Naive B cell (primary cell): ENCODE measurements at regions not wholly inside any gene's neighbourhood (a gene's known extent, or its start where the extent isn't known, plus 50 kb on each side); places are given as distances from the start of the nearest gene placed in this dataset.

Experiments
- ATAC-seq, 2 donors: fragments of 150-1000 bp; cut with Tn5 transposase; 2 replicates each; pipeline ENCODE4 v1.10.0; 2021; ENCODE audit warnings: low read depth in 2 of 2, mild to moderate bottlenecking in 2 of 2, moderate library complexity in 2 of 2
- DNase-seq: peaks from one replicate; pipeline ENCODE4 v3.0.0; 2022
- H3K27ac Mint-ChIP-seq, 6 donors: one replicate each; pipeline ENCODE4 v1.8.0; 2020 to 2022; ENCODE audit warnings: mild to moderate bottlenecking in 6 of 6, mixed read lengths in 6 of 6, moderate library complexity in 5 of 6, inconsistent platforms in 2 of 6
- H3K27me3 Mint-ChIP-seq, 3 donors: one replicate each; pipeline ENCODE4 v1.8.0; 2021 to 2022; ENCODE audit warnings: mixed read lengths in 3 of 3, mild to moderate bottlenecking in 1 of 3
- H3K36me3 Mint-ChIP-seq, 2 donors: one replicate each; pipeline ENCODE4 v1.8.0; 2020 to 2022; ENCODE audit warnings: mixed read lengths in 2 of 2, inconsistent platforms in 1 of 2, mild to moderate bottlenecking in 1 of 2
- H3K4me1 Mint-ChIP-seq, 3 donors: one replicate each; pipeline ENCODE4 v1.8.0; 2020 to 2022; ENCODE audit warnings: mixed read lengths in 3 of 3, inconsistent platforms in 1 of 3, mild to moderate bottlenecking in 1 of 3, moderate library complexity in 1 of 3
- H3K4me3 Mint-ChIP-seq, 8 donors: one replicate each; pipeline ENCODE4 v1.8.0; 2020 to 2022; ENCODE audit warnings: mild to moderate bottlenecking in 8 of 8, mixed read lengths in 8 of 8, moderate library complexity in 8 of 8, inconsistent platforms in 2 of 8
- H3K9me3 Mint-ChIP-seq, 7 donors: one replicate each; pipeline ENCODE4 v1.8.0; 2020 to 2022; ENCODE audit warnings: mixed read lengths in 7 of 7, mild to moderate bottlenecking in 5 of 7, inconsistent platforms in 2 of 7, moderate library complexity in 1 of 7

- no peak overlapping the region for H3K4me3 Mint-ChIP-seq
- no peak overlapping the region for H3K27ac Mint-ChIP-seq
- ATAC-seq (no peak), DNase-seq (no peak)
- no peaks in the 10 kb centered on the region for H3K4me1 Mint-ChIP-seq
- peaks cover 0 to 14% (median 3%) of the 10 kb centered on the region in 7 donors for H3K9me3 Mint-ChIP-seq
- H3K36me3 Mint-ChIP-seq, result no peaks in the 10 kb centered on the region
- no peaks in the 10 kb centered on the region for H3K27me3 Mint-ChIP-seq
Observed at GRCh38 chr2:221816566-221816965, 244.5 kb upstream of the EPHA4 start.

GRCh38 chr2:221810650-221811049 lies 238.5 kb upstream of the EPHA4 start:
- H3K9me3 Mint-ChIP-seq, result peaks cover 0 to 6% (median 3%) of the 10 kb centered on the region in 7 donors
- no peak overlapping the region for H3K27ac Mint-ChIP-seq
- no peaks in the 10 kb centered on the region for H3K27me3 Mint-ChIP-seq
- H3K4me1 Mint-ChIP-seq, result no peaks in the 10 kb centered on the region
- no peak for ATAC-seq
- H3K36me3 Mint-ChIP-seq, result no peaks in the 10 kb centered on the region
- H3K4me3 Mint-ChIP-seq, result no peak overlapping the region
- no peak for DNase-seq

GRCh38 chr2:221810245-221810644 lies 238.1 kb upstream of the EPHA4 start:
- ATAC-seq, result no peak
- H3K9me3 Mint-ChIP-seq, result peaks cover 0 to 6% (median 3%) of the 10 kb centered on the region in 7 donors
- no peak overlapping the region for H3K4me3 Mint-ChIP-seq
- no peaks in the 10 kb centered on the region for H3K36me3 Mint-ChIP-seq
- no peaks in the 10 kb centered on the region for H3K4me1 Mint-ChIP-seq
- H3K27ac Mint-ChIP-seq, result no peak overlapping the region
- DNase-seq, result no peak
- H3K27me3 Mint-ChIP-seq, result no peaks in the 10 kb centered on the region

- H3K27ac Mint-ChIP-seq, result no peak overlapping the region
- no peak for ATAC-seq
- no peaks in the 10 kb centered on the region for H3K4me1 Mint-ChIP-seq
- no peaks in the 10 kb centered on the region for H3K36me3 Mint-ChIP-seq
- peaks cover 0 to 5% (median 0%) of the 10 kb centered on the region in 7 donors for H3K9me3 Mint-ChIP-seq
- no peak for DNase-seq
- H3K4me3 Mint-ChIP-seq, result no peak overlapping the region
- no peaks in the 10 kb centered on the region for H3K27me3 Mint-ChIP-seq
Observed at GRCh38 chr2:221808488-221808887, 236.4 kb upstream of the EPHA4 start.

GRCh38 chr2:221807706-221808105 lies 235.6 kb upstream of the EPHA4 start:
- H3K27me3 Mint-ChIP-seq, result no peaks in the 10 kb centered on the region
- ATAC-seq (no peak), DNase-seq (no peak)
- no peak overlapping the region for H3K27ac Mint-ChIP-seq
- H3K9me3 Mint-ChIP-seq, result peaks cover 0 to 5% (median 0%) of the 10 kb centered on the region in 7 donors
- no peaks in the 10 kb centered on the region for H3K4me1 Mint-ChIP-seq
- H3K4me3 Mint-ChIP-seq, result no peak overlapping the region
- H3K36me3 Mint-ChIP-seq, result no peaks in the 10 kb centered on the region

- no peaks in the 10 kb centered on the region for H3K4me1 Mint-ChIP-seq
- ATAC-seq (no peak), DNase-seq (no peak)
- no peak overlapping the region for H3K4me3 Mint-ChIP-seq
- no peaks in the 10 kb centered on the region for H3K27me3 Mint-ChIP-seq
- no peak overlapping the region for H3K27ac Mint-ChIP-seq
- peaks cover 0 to 5% (median 2%) of the 10 kb centered on the region in 7 donors for H3K9me3 Mint-ChIP-seq
- H3K36me3 Mint-ChIP-seq, result no peaks in the 10 kb centered on the region
Observed at GRCh38 chr2:221802089-221802488, 230.0 kb upstream of the EPHA4 start.

GRCh38 chr2:221792971-221793521 lies 220.9 kb upstream of the EPHA4 start:
- H3K27ac Mint-ChIP-seq, result no peak overlapping the region
- no peaks in the 10 kb centered on the region for H3K36me3 Mint-ChIP-seq
- H3K27me3 Mint-ChIP-seq, result no peaks in the 10 kb centered on the region
- no peaks in the 10 kb centered on the region for H3K4me1 Mint-ChIP-seq
- no peak for DNase-seq
- ATAC-seq, result no peak
- H3K9me3 Mint-ChIP-seq, result peaks cover 0 to 8% (median 5%) of the 10 kb centered on the region in 7 donors
- H3K4me3 Mint-ChIP-seq, result no peak overlapping the region

- ATAC-seq, result no peak
- H3K4me3 Mint-ChIP-seq, result no peak overlapping the region
- no peak overlapping the region for H3K27ac Mint-ChIP-seq
- peaks cover 0 to 8% (median 5%) of the 10 kb centered on the region in 7 donors for H3K9me3 Mint-ChIP-seq
- no peaks in the 10 kb centered on the region for H3K4me1 Mint-ChIP-seq
- H3K27me3 Mint-ChIP-seq, result no peaks in the 10 kb centered on the region
- DNase-seq, result no peak
- no peaks in the 10 kb centered on the region for H3K36me3 Mint-ChIP-seq
Observed at GRCh38 chr2:221791844-221792243, 219.7 kb upstream of the EPHA4 start.

- H3K27me3 Mint-ChIP-seq, result no peaks in the 10 kb centered on the region
- no peak overlapping the region for H3K27ac Mint-ChIP-seq
- H3K4me1 Mint-ChIP-seq, result no peaks in the 10 kb centered on the region
- ATAC-seq (no peak), DNase-seq (no peak)
- peaks cover 0 to 6% (median 3%) of the 10 kb centered on the region in 7 donors for H3K9me3 Mint-ChIP-seq
- no peaks in the 10 kb centered on the region for H3K36me3 Mint-ChIP-seq
- no peak overlapping the region for H3K4me3 Mint-ChIP-seq
Observed at GRCh38 chr2:221787561-221787960, 215.5 kb upstream of the EPHA4 start.

- no peaks in the 10 kb centered on the region for H3K4me1 Mint-ChIP-seq
- peaks cover 0 to 8% (median 3%) of the 10 kb centered on the region in 7 donors for H3K9me3 Mint-ChIP-seq
- ATAC-seq (no peak), DNase-seq (no peak)
- H3K4me3 Mint-ChIP-seq, result no peak overlapping the region
- no peaks in the 10 kb centered on the region for H3K27me3 Mint-ChIP-seq
- no peak overlapping the region for H3K27ac Mint-ChIP-seq
- no peaks in the 10 kb centered on the region for H3K36me3 Mint-ChIP-seq
Observed at GRCh38 chr2:221786297-221786926, 214.3 kb upstream of the EPHA4 start.

GRCh38 chr2:221780281-221780688 lies 208.2 kb upstream of the EPHA4 start:
- DNase-seq, result no peak
- Mint-ChIP-seq H3K9me3 (peaks cover 0 to 8% (median 0%) of the 10 kb centered on the region in 7 donors), H3K4me3 (no peak overlapping the region), H3K27me3 (no peaks in the 10 kb centered on the region), H3K36me3 (no peaks in the 10 kb centered on the region), H3K4me1 (no peaks in the 10 kb centered on the region), H3K27ac (no peak overlapping the region)
- no peak for ATAC-seq

- Mint-ChIP-seq H3K9me3 (peaks cover 0 to 8% (median 0%) of the 10 kb centered on the region in 7 donors), H3K27ac (no peak overlapping the region), H3K36me3 (no peaks in the 10 kb centered on the region), H3K4me1 (no peaks in the 10 kb centered on the region), H3K27me3 (no peaks in the 10 kb centered on the region), H3K4me3 (no peak overlapping the region)
- DNase-seq, result no peak
- ATAC-seq, result no peak
Observed at GRCh38 chr2:221779614-221780067, 207.5 kb upstream of the EPHA4 start.

GRCh38 chr2:221778025-221778424 lies 205.9 kb upstream of the EPHA4 start:
- no peak for DNase-seq
- ATAC-seq, result no peak
- H3K9me3 Mint-ChIP-seq, result peaks cover 0 to 8% (median 0%) of the 10 kb centered on the region in 7 donors
- H3K27ac Mint-ChIP-seq, result peak overlapping the region in 1 of 6 donors; percentile 7
- no peaks in the 10 kb centered on the region for H3K36me3 Mint-ChIP-seq
- no peaks in the 10 kb centered on the region for H3K27me3 Mint-ChIP-seq
- no peaks in the 10 kb centered on the region for H3K4me1 Mint-ChIP-seq
- H3K4me3 Mint-ChIP-seq, result no peak overlapping the region

- Mint-ChIP-seq H3K36me3 (no peaks in the 10 kb centered on the region), H3K4me1 (no peaks in the 10 kb centered on the region), H3K4me3 (no peak overlapping the region), H3K27me3 (no peaks in the 10 kb centered on the region), H3K9me3 (peaks cover 0 to 6% (median under 1%) of the 10 kb centered on the region in 7 donors), H3K27ac (no peak overlapping the region)
- ATAC-seq (no peak), DNase-seq (no peak)
Observed at GRCh38 chr2:221777119-221777518, 205.0 kb upstream of the EPHA4 start.
